ENCODE measurements at regions not wholly inside any gene's neighbourhood (a gene's known extent, or its start where the extent isn't known, plus 50 kb on each side); places are given as distances from the start of the nearest gene placed in this dataset.

- TF ChIP-seq ARHGAP35 (CRISPR knock-in tag; IDR thresholded peaks at IDR 0.05; ENCODE audit: borderline replicate concordance) = no peak
- TF ChIP-seq ZBTB39 (CRISPR knock-in tag; IDR thresholded peaks at IDR 0.05) = no peak
Observed at GRCh38 chr13:62932256-62932883, 1516.7 kb upstream of the PCDH20 start (continued).

- no peak for TF ChIP-seq ZNF235 (CRISPR knock-in tag; IDR thresholded peaks at IDR 0.05; ENCODE audit: borderline replicate concordance)
- TF ChIP-seq EEA1 (CRISPR knock-in tag; IDR thresholded peaks at IDR 0.05; ENCODE audit: borderline replicate concordance) = no peak
- TF ChIP-seq ISX (CRISPR knock-in tag; conservative IDR thresholded peaks at IDR 0.05) = no peak
- no peak for TF ChIP-seq RFX5 (IDR thresholded peaks at IDR 0.05; ENCODE audit: low read depth, low read length)
- FAIRE-seq (no peak), DNase-seq (ENCODE audit: low spot score) (no peak), ATAC-seq (no peak)
- Histone ChIP-seq H3K27ac (ENCODE audit: extremely low read length, insufficient read depth, low read length) (no peak overlapping the region), H3K4me2 (ENCODE audit: low read depth, low read length) (no peak overlapping the region), H3K27me3 (ENCODE audit: control insufficient read depth in 1 of 2, insufficient read depth in 2 of 2, low read length in 2 of 2) (no peaks in the 10 kb centered on the region; a peak in 1 of 5 replicates), H3K4me1 (ENCODE audit: insufficient read depth, low read length) (no peaks in the 10 kb centered on the region), H3K36me3 (replicated peaks in 1 of 2; ENCODE audit: control insufficient read depth in 1 of 2, insufficient read depth in 2 of 2, low read length in 2 of 2) (no peaks in the 10 kb centered on the region), H3K79me2 (ENCODE audit: insufficient read depth, low read length) (no peaks in the 10 kb centered on the region), H3K4me3 (replicated peaks in 1 of 3; ENCODE audit: insufficient read depth in 1 of 3, low read depth in 2 of 3, low read length in 3 of 3) (no peak overlapping the region), H2AFZ (ENCODE audit: low read length) (no peak overlapping the region), H4K20me1 (ENCODE audit: insufficient read depth, low read length) (no peaks in the 10 kb centered on the region), H3K9ac (ENCODE audit: insufficient read depth, low read depth, low read length) (no peak overlapping the region), H3K9me3 (ENCODE audit: low read length) (no peaks in the 10 kb centered on the region)
- CTCF ChIA-PET (ENCODE audit: low intra/inter-chr PET ratio, low total read pairs) = no interaction called here
- intact Hi-C loops (cut with micrococcal nuclease; ENCODE audit: unreplicated experiment) (no loop called here), in situ Hi-C loops (cut with HindIII; ENCODE audit: extremely low pct_ligation_motif_present, low pct_unique_long_range_greater_than_20kb) (no loop called here)
- 0% methylated on average over 1 of the region's 1 CpG for WGBS (ENCODE audit: low lambda C conversion rate)
- POLR2A ChIA-PET = no interaction called here
- no TSS peak for BruUV-seq (replicated peaks)
Observed at GRCh38 chr13:62931853-62932252, 1516.2 kb upstream of the PCDH20 start.
